ENCODE measurements at regions not wholly inside any gene's neighbourhood (a gene's known extent, or its start where the extent isn't known, plus 50 kb on each side); places are given as distances from the start of the nearest gene placed in this dataset.

DNA sequence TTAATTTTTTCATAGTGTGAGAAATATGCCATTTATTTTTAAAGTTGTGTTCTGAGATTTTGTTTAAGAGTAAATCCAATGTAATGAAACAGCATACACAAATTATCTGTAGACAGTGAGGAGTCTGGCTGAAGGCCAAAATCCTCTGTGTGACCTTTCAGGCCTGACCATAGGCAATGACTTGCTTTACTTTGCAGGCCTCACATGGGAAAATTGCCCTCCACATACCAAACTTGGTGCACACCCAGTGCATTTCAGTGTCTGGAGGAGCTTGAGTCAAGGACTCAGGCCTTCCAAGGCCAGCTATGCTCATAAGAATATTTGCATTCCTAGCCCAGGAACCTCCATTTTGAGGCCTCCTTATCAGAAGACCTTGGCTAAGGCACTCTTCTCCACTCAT lies 430.1 kb downstream of the GABRG1 start:
- peak; percentile 13; the same call in 1 of the 2 replicates for TF ChIP-seq EP300 (IDR thresholded peaks at IDR 0.05; ENCODE audit: borderline replicate concordance)
- peak; percentile 92 for TF ChIP-seq NFIC (IDR thresholded peaks at IDR 0.05)
- TF ChIP-seq, protein P1, sequence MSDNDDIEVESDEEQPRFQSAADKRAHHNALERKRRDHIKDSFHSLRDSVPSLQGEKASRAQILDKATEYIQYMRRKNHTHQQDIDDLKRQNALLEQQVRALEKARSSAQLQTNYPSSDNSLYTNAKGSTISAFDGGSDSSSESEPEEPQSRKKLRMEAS (IDR thresholded peaks at IDR 0.05), result peak; percentile 53; the same call in 1 of the 2 replicates
- TF ChIP-seq, protein P2, sequence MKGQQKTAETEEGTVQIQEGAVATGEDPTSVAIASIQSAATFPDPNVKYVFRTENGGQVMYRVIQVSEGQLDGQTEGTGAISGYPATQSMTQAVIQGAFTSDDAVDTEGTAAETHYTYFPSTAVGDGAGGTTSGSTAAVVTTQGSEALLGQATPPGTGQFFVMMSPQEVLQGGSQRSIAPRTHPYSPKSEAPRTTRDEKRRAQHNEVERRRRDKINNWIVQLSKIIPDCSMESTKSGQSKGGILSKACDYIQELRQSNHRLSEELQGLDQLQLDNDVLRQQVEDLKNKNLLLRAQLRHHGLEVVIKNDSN (IDR thresholded peaks at IDR 0.05), result no peak
- no peak for TF ChIP-seq TCF12 (IDR thresholded peaks at IDR 0.05; ENCODE audit: low read depth)
- peak; percentile 54; the same call in 1 of the 2 replicates for TF ChIP-seq TEAD4 (IDR thresholded peaks at IDR 0.05)

DNA sequence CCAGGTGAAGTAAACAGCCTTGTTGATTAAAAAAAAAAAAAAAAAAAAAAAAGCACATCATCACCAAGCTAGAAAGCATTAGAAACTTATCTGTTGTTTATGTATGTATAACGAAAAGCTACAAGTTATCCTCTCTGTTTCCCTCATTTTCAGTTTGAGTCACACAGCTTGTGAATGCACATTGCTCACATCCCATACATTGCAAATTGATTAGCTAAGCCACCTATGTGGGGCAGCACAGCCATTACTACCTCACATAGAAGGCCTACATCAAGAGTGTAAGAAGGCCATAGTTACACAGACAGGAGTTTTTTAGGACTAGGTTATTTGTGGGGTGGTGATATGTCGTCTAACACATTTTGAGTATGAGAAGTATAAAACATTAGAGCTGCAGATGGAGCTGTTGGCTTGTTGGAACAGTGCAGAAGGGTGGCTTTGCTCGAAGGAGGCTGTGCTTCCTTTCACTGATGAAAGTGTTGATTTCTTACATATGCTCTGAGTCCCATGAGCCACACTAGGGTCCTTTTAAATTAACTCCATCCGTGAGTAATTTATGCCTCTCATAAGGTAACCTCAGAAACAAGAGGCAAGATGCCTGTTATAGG lies 431.6 kb downstream of the GABRG1 start:
- TF ChIP-seq, protein P3, sequence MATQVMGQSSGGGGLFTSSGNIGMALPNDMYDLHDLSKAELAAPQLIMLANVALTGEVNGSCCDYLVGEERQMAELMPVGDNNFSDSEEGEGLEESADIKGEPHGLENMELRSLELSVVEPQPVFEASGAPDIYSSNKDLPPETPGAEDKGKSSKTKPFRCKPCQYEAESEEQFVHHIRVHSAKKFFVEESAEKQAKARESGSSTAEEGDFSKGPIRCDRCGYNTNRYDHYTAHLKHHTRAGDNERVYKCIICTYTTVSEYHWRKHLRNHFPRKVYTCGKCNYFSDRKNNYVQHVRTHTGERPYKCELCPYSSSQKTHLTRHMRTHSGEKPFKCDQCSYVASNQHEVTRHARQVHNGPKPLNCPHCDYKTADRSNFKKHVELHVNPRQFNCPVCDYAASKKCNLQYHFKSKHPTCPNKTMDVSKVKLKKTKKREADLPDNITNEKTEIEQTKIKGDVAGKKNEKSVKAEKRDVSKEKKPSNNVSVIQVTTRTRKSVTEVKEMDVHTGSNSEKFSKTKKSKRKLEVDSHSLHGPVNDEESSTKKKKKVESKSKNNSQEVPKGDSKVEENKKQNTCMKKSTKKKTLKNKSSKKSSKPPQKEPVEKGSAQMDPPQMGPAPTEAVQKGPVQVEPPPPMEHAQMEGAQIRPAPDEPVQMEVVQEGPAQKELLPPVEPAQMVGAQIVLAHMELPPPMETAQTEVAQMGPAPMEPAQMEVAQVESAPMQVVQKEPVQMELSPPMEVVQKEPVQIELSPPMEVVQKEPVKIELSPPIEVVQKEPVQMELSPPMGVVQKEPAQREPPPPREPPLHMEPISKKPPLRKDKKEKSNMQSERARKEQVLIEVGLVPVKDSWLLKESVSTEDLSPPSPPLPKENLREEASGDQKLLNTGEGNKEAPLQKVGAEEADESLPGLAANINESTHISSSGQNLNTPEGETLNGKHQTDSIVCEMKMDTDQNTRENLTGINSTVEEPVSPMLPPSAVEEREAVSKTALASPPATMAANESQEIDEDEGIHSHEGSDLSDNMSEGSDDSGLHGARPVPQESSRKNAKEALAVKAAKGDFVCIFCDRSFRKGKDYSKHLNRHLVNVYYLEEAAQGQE (IDR thresholded peaks at IDR 0.05; ENCODE audit: low read depth), result no peak
- TF ChIP-seq CEBPB (IDR thresholded peaks at IDR 0.05), result no peak
- peak; percentile 20; the same call in 1 of the 2 replicates for TF ChIP-seq RAD21 (IDR thresholded peaks at IDR 0.05; ENCODE audit: low read depth)

DNA sequence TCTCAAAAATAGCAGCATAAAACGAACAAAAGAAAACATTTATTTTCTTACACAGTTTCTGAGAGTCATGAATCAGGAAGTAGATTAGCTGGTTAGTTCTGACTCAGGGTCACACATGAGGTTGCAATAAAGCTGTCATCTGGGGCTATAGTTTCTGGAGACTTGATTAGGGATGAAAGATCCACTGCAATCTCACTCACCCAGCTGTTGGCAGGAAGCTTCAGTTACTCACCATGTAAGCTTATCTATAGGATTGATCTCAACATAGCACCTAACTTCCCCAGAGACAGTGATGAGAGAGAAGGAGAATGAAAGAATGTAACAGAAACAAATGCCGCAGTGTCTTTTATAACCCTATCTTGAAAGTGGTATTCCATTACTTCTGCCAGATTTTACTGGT lies 435.5 kb downstream of the GABRG1 start:
- TF ChIP-seq TEAD4 (IDR thresholded peaks at IDR 0.05) (no peak), NFIC (IDR thresholded peaks at IDR 0.05) (no peak), EGR1 (IDR thresholded peaks at IDR 0.05) (no peak), YY1 (IDR thresholded peaks at IDR 0.05; ENCODE audit: low read depth) (no peak), FOXM1 (IDR thresholded peaks at IDR 0.05; ENCODE audit: borderline replicate concordance, low read depth) (no peak), CEBPB (IDR thresholded peaks at IDR 0.05) (no peak), RAD21 (IDR thresholded peaks at IDR 0.05; ENCODE audit: low read depth) (no peak), TCF12 (IDR thresholded peaks at IDR 0.05; ENCODE audit: low read depth) (no peak), EP300 (IDR thresholded peaks at IDR 0.05; ENCODE audit: borderline replicate concordance) (no peak), CREB1 (IDR thresholded peaks at IDR 0.05; ENCODE audit: low read depth) (no peak), ZBTB7A (IDR thresholded peaks at IDR 0.05; ENCODE audit: low read depth) (no peak), TAF1 (IDR thresholded peaks at IDR 0.05; ENCODE audit: low read depth) (no peak)
- TF ChIP-seq, protein P3 (IDR thresholded peaks at IDR 0.05; ENCODE audit: low read depth), result no peak
- TF ChIP-seq, protein P1 (IDR thresholded peaks at IDR 0.05), result no peak
- TF ChIP-seq, protein P2 (IDR thresholded peaks at IDR 0.05), result no peak

DNA sequence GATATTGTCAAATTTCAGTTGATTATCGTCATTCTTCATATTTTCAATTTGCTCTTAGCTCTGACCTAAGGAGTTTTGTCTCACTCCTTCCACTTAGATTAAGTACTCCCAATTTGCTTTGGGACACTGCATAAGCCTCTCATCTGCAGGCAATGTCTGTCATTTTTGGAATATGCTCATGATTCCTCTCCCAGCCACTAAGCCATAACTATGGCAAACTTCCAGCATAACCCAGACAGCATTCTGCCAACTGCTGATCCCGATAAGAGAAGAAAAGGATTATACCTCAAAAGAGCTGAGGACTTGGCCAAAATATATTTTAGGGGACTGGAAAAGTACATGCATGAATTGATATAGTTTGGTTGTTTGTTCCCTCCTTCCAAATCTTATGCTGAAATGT lies 444.4 kb downstream of the GABRG1 start:
- TF ChIP-seq NFIC (IDR thresholded peaks at IDR 0.05), result no peak
- no peak for TF ChIP-seq ZBTB7A (IDR thresholded peaks at IDR 0.05; ENCODE audit: low read depth)
- TF ChIP-seq, protein P3 (IDR thresholded peaks at IDR 0.05; ENCODE audit: low read depth), result no peak
- no peak for TF ChIP-seq TCF12 (IDR thresholded peaks at IDR 0.05; ENCODE audit: low read depth)
- no peak for TF ChIP-seq RAD21 (IDR thresholded peaks at IDR 0.05; ENCODE audit: low read depth)
- TF ChIP-seq FOXM1 (IDR thresholded peaks at IDR 0.05; ENCODE audit: borderline replicate concordance, low read depth), result no peak
- TF ChIP-seq CEBPB (IDR thresholded peaks at IDR 0.05), result no peak
- no peak for TF ChIP-seq EP300 (IDR thresholded peaks at IDR 0.05; ENCODE audit: borderline replicate concordance)
- TF ChIP-seq, protein P2 (IDR thresholded peaks at IDR 0.05), result no peak
- no peak for TF ChIP-seq TAF1 (IDR thresholded peaks at IDR 0.05; ENCODE audit: low read depth)
- TF ChIP-seq CREB1 (IDR thresholded peaks at IDR 0.05; ENCODE audit: low read depth), result no peak
- no peak for TF ChIP-seq TEAD4 (IDR thresholded peaks at IDR 0.05)

Measured in Ishikawa (cell line).